IMR-90 (cell line): ENCODE measurements at regions not wholly inside any gene's neighbourhood (a gene's known extent, or its start where the extent isn't known, plus 50 kb on each side); places are given as distances from the start of the nearest gene placed in this dataset.
A peak's percentile ranks its signal among the peaks of the same experiment; 100 is the strongest.

Experiments
- ATAC-seq: fragments of 200-7000 bp; cut with Tn5 transposase; 2 replicates; pipeline ENCODE4 v1.9.1; 2020; ENCODE audit warnings: low read depth, mild to moderate bottlenecking, moderate library complexity
- BruUV-seq: library from RNA; stranded (reverse); fragments of 400-500 nt; replicated peaks from 2 replicates; lab custom pipeline; 2021; lab: Mats Ljungman, UMichigan
- CTCF ChIA-PET: fragments of 300-600 bp; formaldehyde crosslinking; extraction: SDS; loops from one replicate; lab custom pipeline; 2021; ENCODE audit warnings: antibody characterized with exemption; lab: Yijun Ruan, JAX
- POLR2A ChIA-PET: fragments of 300-600 bp; sonication (Branson Sonifier 250); formaldehyde crosslinking; loops from one replicate; lab custom pipeline; 2022; ENCODE audit warnings: antibody characterized with exemption; ENCODE audit not compliant: unreplicated experiment; lab: Charles Lee
- DNase-seq: peaks from one replicate; pipeline ENCODE4 v3.0.0; 2013
- H2AFZ ChIP-seq: replicated peaks from 2 replicates; pipeline ENCODE3; 2013; ENCODE audit warnings: low read length, mild to moderate bottlenecking; ENCODE audit not compliant: poor library complexity
- H2AK5ac ChIP-seq: 2 replicates; pipeline ENCODE4 v1.6.1; 2013; ENCODE audit warnings: low read depth, low read length, inconsistent platforms
- H2AK9ac ChIP-seq: replicated peaks from 2 replicates; pipeline ENCODE3; 2013; ENCODE audit warnings: mild to moderate bottlenecking, low read depth, low read length, moderate library complexity; ENCODE audit not compliant: poor library complexity
- H2BK120ac ChIP-seq: 2 replicates; pipeline ENCODE4 v1.6.1; 2013; ENCODE audit warnings: low read depth, low read length, inconsistent platforms
- H2BK15ac ChIP-seq: 3 replicates; pipeline ENCODE4 v1.6.1; 2013; ENCODE audit warnings: low read depth, low read length, inconsistent platforms
- H2BK20ac ChIP-seq: 2 replicates; pipeline ENCODE4 v1.6.1; 2013; ENCODE audit warnings: low read depth, mild to moderate bottlenecking, inconsistent platforms, low read length, moderate library complexity
- H2BK5ac ChIP-seq: 2 replicates; pipeline ENCODE4 v1.6.1; 2013; ENCODE audit warnings: mild to moderate bottlenecking, low read depth, low read length, inconsistent platforms; ENCODE audit not compliant: poor library complexity, severe bottlenecking
- H3K14ac ChIP-seq: replicated peaks from 2 replicates; pipeline ENCODE4 v1.6.1; 2013; ENCODE audit warnings: low read depth, low read length, inconsistent platforms
- H3K18ac ChIP-seq: 2 replicates; pipeline ENCODE4 v1.6.1; 2013; ENCODE audit warnings: low read depth, low read length, control low read depth
- H3K23ac ChIP-seq: 2 replicates; pipeline ENCODE4 v1.6.1; 2013; ENCODE audit warnings: low read depth, low read length, inconsistent platforms
- H3K27ac ChIP-seq: 2 replicates; pipeline ENCODE4 v1.5.1; 2013; ENCODE audit warnings: mild to moderate bottlenecking, control low read depth, low read length; ENCODE audit not compliant: insufficient read depth
- H3K27me3 ChIP-seq: 2 replicates; pipeline ENCODE4 v1.6.1; 2013; ENCODE audit warnings: low read length; ENCODE audit not compliant: control insufficient read depth, insufficient read depth
- H3K36me3 ChIP-seq: 2 replicates; pipeline ENCODE4 v1.6.1; 2013; ENCODE audit warnings: low read length, mixed read lengths; ENCODE audit not compliant: control insufficient read depth, insufficient read depth
- H3K4ac ChIP-seq: 2 replicates; pipeline ENCODE4 v1.6.1; 2013; ENCODE audit warnings: low read depth, low read length, inconsistent platforms
- H3K4me1 ChIP-seq: 2 replicates; pipeline ENCODE4 v1.6.1; 2013; ENCODE audit warnings: low read length, mixed read lengths; ENCODE audit not compliant: control insufficient read depth, insufficient read depth
- H3K4me2 ChIP-seq: 2 replicates; pipeline ENCODE4 v1.6.1; 2013; ENCODE audit warnings: low read depth, mild to moderate bottlenecking, control low read depth, low read length, moderate library complexity
- H3K4me3 ChIP-seq: 2 replicates; pipeline ENCODE4 v1.5.1; 2013; ENCODE audit warnings: low read depth, mild to moderate bottlenecking, control low read depth, low read length, moderate library complexity; ENCODE audit not compliant: insufficient read depth
- H3K56ac ChIP-seq: 2 replicates; pipeline ENCODE4 v1.6.1; 2013; ENCODE audit warnings: low read length, inconsistent platforms; ENCODE audit not compliant: insufficient read depth; ENCODE audit errors: extremely low read depth
- H3K79me1 ChIP-seq, 2 experiments: 2 replicates each; pipeline ENCODE4 v1.6.1; 2013; ENCODE audit warnings: low read length in 2 of 2, inconsistent platforms in 1 of 2, low read depth in 1 of 2
- H3K9ac ChIP-seq: 2 replicates; pipeline ENCODE4 v1.6.1; 2013; ENCODE audit warnings: low read depth, low read length, control low read depth
- H3K9me1 ChIP-seq: 2 replicates; pipeline ENCODE4 v1.6.1; 2013; ENCODE audit warnings: low read length, inconsistent platforms; ENCODE audit not compliant: insufficient read depth
- H3K9me3 ChIP-seq: 2 replicates; pipeline ENCODE4 v1.6.1; 2013; ENCODE audit warnings: low read length; ENCODE audit not compliant: control insufficient read depth, insufficient read depth
- H4K20me1 ChIP-seq: 2 replicates; pipeline ENCODE4 v1.6.1; 2013; ENCODE audit warnings: low read length, inconsistent platforms; ENCODE audit not compliant: insufficient read depth
- H4K5ac ChIP-seq: 2 replicates; pipeline ENCODE4 v1.6.1; 2013; ENCODE audit warnings: mild to moderate bottlenecking, low read depth, low read length, control low read depth
- H4K8ac ChIP-seq, 2 experiments: 2 replicates each; pipeline ENCODE4 v1.6.1; 2013; ENCODE audit warnings: low read depth in 2 of 2, low read length in 2 of 2, control low read depth in 1 of 2, inconsistent platforms in 1 of 2
- H4K91ac ChIP-seq: 2 replicates; pipeline ENCODE4 v1.6.1; 2013; ENCODE audit warnings: low read depth, low read length, inconsistent platforms; ENCODE audit not compliant: insufficient read depth
- CEBPB ChIP-seq: IDR thresholded peaks from 2 replicates; pipeline ENCODE4 v1.6.1; 2012; ENCODE audit warnings: low read depth, low read length, improper control_type of control experiment
- FOS ChIP-seq: fragments of 150-350 bp; IDR thresholded peaks from 2 replicates; pipeline ENCODE4 v1.6.1; 2016; ENCODE audit warnings: low read depth, low read length
- SMC3 ChIP-seq: fragments of 150-350 bp; IDR thresholded peaks from 2 replicates; pipeline ENCODE4 v1.6.1; 2016; ENCODE audit warnings: low read depth, mild to moderate bottlenecking, antibody characterized with exemption, low read length, moderate library complexity
- WGBS, 2 experiments: methylation state at CpG; one replicate each; pipeline versions ENCODE4 v1.1.5 to v1.1.7; 2013; ENCODE audit warnings: missing lambda C conversion rate in 2 of 2; ENCODE audit not compliant: insufficient read length in 1 of 2; ENCODE audit errors: extremely low coverage in 2 of 2; 5-methylcytosine and 5-hydroxymethylcytosine counted together
- dilution Hi-C: fragments of 300-500 bp; cut with HindIII; formaldehyde crosslinking; loops from one replicate; pipeline ENCODE4 v1.14.3; 2018; ENCODE audit warnings: low sequenced_read_pairs; ENCODE audit not compliant: unreplicated experiment
- in situ Hi-C: fragments of 300-500 bp; cut with MboI; formaldehyde crosslinking; loops from 3 replicates; pipeline ENCODE4 v1.14.3; 2019; ENCODE audit warnings: low sequenced_read_pairs, inconsistent platforms, mixed read lengths
- intact Hi-C: fragments of 100-400 bp; cut with micrococcal nuclease; formaldehyde crosslinking; loops from 2 replicates; pipeline ENCODE4 v1.10.0; 2022

- in situ Hi-C loops: no loop called here
- DNase-seq: peak; percentile 82
- Histone ChIP-seq H4K5ac (peak overlapping the region; percentile 54), H3K9me3 (0 out of 2 replicates have a peak, but pooled peaks cover 2% of the 10 kb centered on the region), H2BK5ac (peak overlapping the region; percentile 96), H3K4ac (peak overlapping the region; percentile 100), H3K23ac (peak overlapping the region; percentile 98; the same call in 1 of the 2 replicates), H2AK9ac (no peak overlapping the region), H3K4me3 (no peak overlapping the region), H2BK120ac (peak overlapping the region; percentile 100), H4K91ac (peak overlapping the region; percentile 92), H3K4me2 (peak overlapping the region; percentile 55; the same call in 1 of the 2 replicates), H4K8ac (peak overlapping the region; percentile 71 to 93; a peak in 3 of 4 replicates), H3K27me3 (no peaks in the 10 kb centered on the region), H3K79me1 (peaks cover 0 to 13% of the 10 kb centered on the region in 2 experiments; a peak in 2 of 4 replicates), H3K9ac (peak overlapping the region; percentile 26), H3K27ac (peak overlapping the region; percentile 95), H3K4me1 (peaks cover 23% of the 10 kb centered on the region), H4K20me1 (no peaks in the 10 kb centered on the region), H3K36me3 (no peaks in the 10 kb centered on the region), H2BK20ac (peak overlapping the region; percentile 100), H3K56ac (peak overlapping the region; percentile 82), H2BK15ac (peak overlapping the region; percentile 91; the same call in 2 of the 3 replicates), H3K14ac (peak overlapping the region; percentile 97), H2AFZ (no peak overlapping the region), H3K18ac (peak overlapping the region; percentile 81), H2AK5ac (peak overlapping the region; percentile 78), H3K9me1 (peaks cover 18% of the 10 kb centered on the region)
- no TSS peak for BruUV-seq
- ATAC-seq: peak; percentile 73
- ChIA-PET POLR2A (interaction anchor here (0.6 to 0.9 kb wide), 2 partner anchors 188 to 383 kb away, joined by 3 read pairs; partner anchors contain the start of genes GFM2 and NSA2), CTCF (interaction anchor here (0.6 to 0.7 kb wide), 2 partner anchors 14 to 51 kb away, joined by 4 to 7 read pairs; no protein-coding TSS in a partner anchor)
- TF ChIP-seq FOS: peak; percentile 67
- TF ChIP-seq SMC3: no peak
- peak; percentile 7; the same call in 1 of the 2 replicates for TF ChIP-seq CEBPB
- WGBS, 2 experiments: no CpG with 5 or more reads among the region's 3 CpGs
- dilution Hi-C loops: no loop called here
- intact Hi-C loops: loop anchor here (2.0 kb wide), 2 partner anchors 52 to 94 kb away; no protein-coding TSS in a partner anchor
Measured at GRCh38 chr5:74954919-74955318, 88.7 kb upstream of the FAM169A start.
